Osteocyte (in vitro differentiated cells): ENCODE measurements at regions not wholly inside any gene's neighbourhood (a gene's known extent, or its start where the extent isn't known, plus 50 kb on each side); places are given as distances from the start of the nearest gene placed in this dataset.

Experiments
- DNase-seq: peaks from one replicate; pipeline ENCODE4 v3.0.0; 2021; ENCODE audit warnings: mixed read lengths; ENCODE audit not compliant: unreplicated experiment; ENCODE audit errors: extremely low spot score
- H3K27ac Mint-ChIP-seq: one replicate; pipeline ENCODE4 v1.8.0; 2021; ENCODE audit warnings: mild to moderate bottlenecking, mixed read lengths; ENCODE audit not compliant: unreplicated experiment
- H3K27me3 Mint-ChIP-seq: one replicate; pipeline ENCODE4 v1.8.0; 2021; ENCODE audit warnings: mixed read lengths; ENCODE audit not compliant: unreplicated experiment
- H3K36me3 Mint-ChIP-seq: one replicate; pipeline ENCODE4 v1.8.0; 2021; ENCODE audit warnings: mixed read lengths; ENCODE audit not compliant: unreplicated experiment
- H3K4me1 Mint-ChIP-seq: one replicate; pipeline ENCODE4 v1.8.0; 2021; ENCODE audit warnings: mixed read lengths; ENCODE audit not compliant: unreplicated experiment
- H3K4me3 Mint-ChIP-seq: one replicate; pipeline ENCODE4 v1.8.0; 2021; ENCODE audit warnings: mild to moderate bottlenecking, moderate library complexity, mixed read lengths; ENCODE audit not compliant: unreplicated experiment
- H3K9me3 Mint-ChIP-seq: one replicate; pipeline ENCODE4 v1.8.0; 2021; ENCODE audit warnings: mixed read lengths; ENCODE audit not compliant: unreplicated experiment
- TF ChIP-seq, protein P1 (sequence below): fragments of 200-600 bp; sonication (generic); IDR thresholded peaks from 2 replicates; pipeline ENCODE4 v1.5.0; 2021; ENCODE audit warnings: antibody characterized with exemption, mild to moderate bottlenecking, moderate library complexity

DNA sequence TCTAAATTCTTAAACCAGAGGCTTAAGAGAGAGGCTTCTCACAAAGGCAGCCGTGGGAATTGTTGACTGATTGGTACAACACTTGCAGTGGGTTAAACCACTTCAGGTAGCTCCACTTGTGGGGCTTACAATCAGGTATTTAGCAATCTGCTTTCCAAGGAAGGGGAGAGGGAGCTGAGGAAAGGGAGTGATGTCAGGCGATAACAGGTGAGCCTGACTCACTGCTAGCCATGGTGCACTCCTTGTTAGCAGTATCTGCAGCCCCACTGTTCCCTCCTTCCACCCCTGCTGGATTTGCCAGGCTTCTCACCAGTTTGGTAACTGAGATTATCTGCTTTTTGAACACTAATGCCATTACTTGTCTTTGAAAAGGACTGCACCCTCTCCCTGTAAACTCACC is 1056.7 kb upstream of the FANCL start:
- TF ChIP-seq, protein P1, sequence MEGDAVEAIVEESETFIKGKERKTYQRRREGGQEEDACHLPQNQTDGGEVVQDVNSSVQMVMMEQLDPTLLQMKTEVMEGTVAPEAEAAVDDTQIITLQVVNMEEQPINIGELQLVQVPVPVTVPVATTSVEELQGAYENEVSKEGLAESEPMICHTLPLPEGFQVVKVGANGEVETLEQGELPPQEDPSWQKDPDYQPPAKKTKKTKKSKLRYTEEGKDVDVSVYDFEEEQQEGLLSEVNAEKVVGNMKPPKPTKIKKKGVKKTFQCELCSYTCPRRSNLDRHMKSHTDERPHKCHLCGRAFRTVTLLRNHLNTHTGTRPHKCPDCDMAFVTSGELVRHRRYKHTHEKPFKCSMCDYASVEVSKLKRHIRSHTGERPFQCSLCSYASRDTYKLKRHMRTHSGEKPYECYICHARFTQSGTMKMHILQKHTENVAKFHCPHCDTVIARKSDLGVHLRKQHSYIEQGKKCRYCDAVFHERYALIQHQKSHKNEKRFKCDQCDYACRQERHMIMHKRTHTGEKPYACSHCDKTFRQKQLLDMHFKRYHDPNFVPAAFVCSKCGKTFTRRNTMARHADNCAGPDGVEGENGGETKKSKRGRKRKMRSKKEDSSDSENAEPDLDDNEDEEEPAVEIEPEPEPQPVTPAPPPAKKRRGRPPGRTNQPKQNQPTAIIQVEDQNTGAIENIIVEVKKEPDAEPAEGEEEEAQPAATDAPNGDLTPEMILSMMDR, result no peak
- H3K27me3 Mint-ChIP-seq, result peaks cover 4% of the 10 kb centered on the region
- no peaks in the 10 kb centered on the region for H3K36me3 Mint-ChIP-seq
- H3K9me3 Mint-ChIP-seq, result no peaks in the 10 kb centered on the region
- H3K4me1 Mint-ChIP-seq, result no peaks in the 10 kb centered on the region
- no peak for DNase-seq
- no peak overlapping the region for H3K27ac Mint-ChIP-seq
- H3K4me3 Mint-ChIP-seq, result no peak overlapping the region

DNA sequence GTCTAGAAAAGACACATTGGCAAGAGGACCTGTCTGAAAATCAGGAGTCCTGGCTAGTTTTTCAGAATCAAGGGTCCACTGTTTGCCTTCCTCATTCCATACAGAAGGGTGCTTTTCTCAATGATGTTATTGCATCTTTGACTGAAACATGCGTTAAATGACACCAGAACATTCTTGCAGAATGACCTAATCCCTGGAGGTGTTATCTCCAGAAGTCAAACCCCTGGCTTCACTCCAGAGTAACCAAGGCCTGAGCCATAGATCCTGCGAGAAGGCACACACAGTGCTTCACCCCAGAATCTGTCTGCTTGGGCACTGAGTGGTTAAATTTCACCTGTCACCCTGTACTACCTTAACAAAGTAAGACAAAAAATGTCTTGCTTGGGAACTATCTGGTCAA is 1055.2 kb upstream of the FANCL start:
- DNase-seq, result no peak
- H3K27ac Mint-ChIP-seq, result no peak overlapping the region
- H3K4me3 Mint-ChIP-seq, result no peak overlapping the region
- no peaks in the 10 kb centered on the region for H3K4me1 Mint-ChIP-seq
- no peaks in the 10 kb centered on the region for H3K36me3 Mint-ChIP-seq
- TF ChIP-seq, protein P1, result no peak
- H3K27me3 Mint-ChIP-seq, result peaks cover 8% of the 10 kb centered on the region
- H3K9me3 Mint-ChIP-seq, result no peaks in the 10 kb centered on the region

DNA sequence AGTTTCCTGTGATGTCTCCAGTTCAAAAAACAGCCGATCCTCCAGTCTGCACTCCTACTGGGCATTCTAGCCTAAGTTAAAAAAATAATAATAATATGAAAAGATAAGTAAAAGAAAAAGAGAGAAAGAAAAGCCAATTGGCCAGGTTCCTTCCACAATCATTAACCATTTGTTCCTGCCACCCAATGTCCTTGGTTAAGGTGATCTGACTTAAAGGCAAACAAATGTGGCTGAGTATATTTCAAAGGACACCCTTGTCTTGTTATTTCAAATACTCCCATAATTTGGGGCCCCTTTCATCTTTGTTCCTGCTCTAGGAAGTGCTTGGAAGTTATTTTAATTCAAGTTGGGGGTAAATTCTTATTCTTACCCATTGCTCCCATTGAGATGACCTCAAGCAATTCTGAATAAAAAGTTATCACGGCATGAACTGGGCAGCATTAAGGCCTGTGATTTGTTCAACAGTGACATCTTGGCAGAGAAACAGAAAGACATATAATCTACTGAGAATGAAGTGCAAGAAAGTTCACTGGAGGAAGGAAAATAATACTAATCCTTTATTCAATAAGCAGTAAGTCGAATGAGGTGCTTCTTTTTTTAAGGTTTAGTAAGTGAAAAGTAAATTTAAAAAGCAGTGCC is 1054.5 kb upstream of the FANCL start:
- H3K27ac Mint-ChIP-seq, result no peak overlapping the region
- H3K27me3 Mint-ChIP-seq, result peaks cover 8% of the 10 kb centered on the region
- no peaks in the 10 kb centered on the region for H3K9me3 Mint-ChIP-seq

DNA sequence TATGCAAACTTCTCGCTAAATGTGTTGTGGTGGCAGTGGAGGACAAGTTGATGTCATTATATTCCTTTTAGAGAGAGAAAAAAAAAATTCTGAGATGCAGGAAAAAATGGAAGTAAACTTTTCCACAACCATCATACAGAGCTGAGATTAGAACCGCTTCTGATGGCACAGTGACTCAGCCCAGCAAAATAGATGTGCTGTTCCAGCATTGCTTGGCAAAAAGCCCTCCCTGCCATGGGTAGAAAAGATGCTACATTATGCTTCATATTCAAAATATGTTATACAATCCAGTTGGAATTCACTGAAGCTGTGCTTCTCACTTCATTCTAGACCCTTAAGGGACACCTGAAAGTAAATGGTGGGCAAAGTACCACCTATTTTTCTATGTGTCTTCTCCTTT is 1047.6 kb upstream of the FANCL start:
- Mint-ChIP-seq H3K36me3 (no peaks in the 10 kb centered on the region), H3K27me3 (peaks cover 15% of the 10 kb centered on the region), H3K27ac (no peak overlapping the region), H3K4me3 (no peak overlapping the region), H3K4me1 (no peaks in the 10 kb centered on the region), H3K9me3 (no peaks in the 10 kb centered on the region)
- DNase-seq, result no peak
- TF ChIP-seq, protein P1, result no peak

More for the DNA sequence above, 1054.5 kb upstream of the FANCL start:
- Mint-ChIP-seq H3K36me3 (no peaks in the 10 kb centered on the region), H3K4me1 (no peaks in the 10 kb centered on the region), H3K4me3 (no peak overlapping the region)
- TF ChIP-seq, protein P1, result no peak
- DNase-seq, result no peak

DNA sequence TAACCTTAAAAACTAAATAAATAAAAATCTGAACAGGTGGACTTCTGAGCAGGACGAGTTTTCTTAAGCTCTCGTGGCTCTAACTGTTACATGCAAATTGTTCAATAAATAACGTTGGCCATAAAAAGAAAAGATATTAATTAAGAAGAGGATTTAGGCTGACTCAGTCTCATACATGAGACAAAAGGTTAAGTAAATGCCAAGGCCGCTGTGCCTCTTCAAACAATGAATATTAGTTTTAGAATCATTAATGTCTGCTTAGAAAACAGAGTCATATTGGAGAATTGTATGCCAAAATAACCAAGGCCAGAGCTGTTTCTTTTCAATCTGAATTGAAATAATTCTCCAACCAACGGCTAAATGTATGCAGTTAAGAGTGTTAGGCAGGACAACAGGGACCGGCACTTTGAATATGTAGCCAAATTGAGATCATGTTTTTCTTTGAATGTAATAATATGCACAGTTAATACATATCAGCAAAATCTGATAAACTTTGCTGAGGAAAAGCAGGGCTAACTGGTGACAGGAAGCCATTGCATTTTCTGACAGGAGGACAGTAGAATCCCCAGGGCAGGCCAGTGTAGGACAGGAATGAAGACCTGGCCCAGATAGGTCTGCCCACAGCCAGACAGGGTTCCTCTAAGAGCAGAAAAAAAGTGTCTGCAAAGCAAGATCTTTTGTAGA is 1041.4 kb upstream of the FANCL start:
- H3K36me3 Mint-ChIP-seq, result no peaks in the 10 kb centered on the region
- H3K4me1 Mint-ChIP-seq, result no peaks in the 10 kb centered on the region
- H3K27me3 Mint-ChIP-seq, result peaks cover 10% of the 10 kb centered on the region
- no peaks in the 10 kb centered on the region for H3K9me3 Mint-ChIP-seq
- TF ChIP-seq, protein P1, result no peak
- no peak overlapping the region for H3K4me3 Mint-ChIP-seq
- no peak overlapping the region for H3K27ac Mint-ChIP-seq
- no peak for DNase-seq
